Sciatic nerve (tissue), 2 donors: ENCODE measurements at regions not wholly inside any gene's neighbourhood (a gene's known extent, or its start where the extent isn't known, plus 50 kb on each side); places are given as distances from the start of the nearest gene placed in this dataset.

Experiments used
- ATAC-seq: fragments of 200-7000 bp; cut with Tn5 transposase; one replicate; pipeline ENCODE4 v1.9.1; 2020; ENCODE audit warnings: mild to moderate bottlenecking, moderate library complexity
- DNase-seq: peaks from one replicate; pipeline ENCODE4 v3.0.0-alpha.2; 2020; ENCODE audit warnings: low spot score
- intact Hi-C: fragments of 100-400 bp; cut with DNase I; formaldehyde crosslinking; loops from one replicate; pipeline ENCODE4 v1.14.2; 2022
- donor health status: DM: no; HTN: no; CAD: no.
- donor health status: DM: no; HTN: no; CAD: no.

DNA sequence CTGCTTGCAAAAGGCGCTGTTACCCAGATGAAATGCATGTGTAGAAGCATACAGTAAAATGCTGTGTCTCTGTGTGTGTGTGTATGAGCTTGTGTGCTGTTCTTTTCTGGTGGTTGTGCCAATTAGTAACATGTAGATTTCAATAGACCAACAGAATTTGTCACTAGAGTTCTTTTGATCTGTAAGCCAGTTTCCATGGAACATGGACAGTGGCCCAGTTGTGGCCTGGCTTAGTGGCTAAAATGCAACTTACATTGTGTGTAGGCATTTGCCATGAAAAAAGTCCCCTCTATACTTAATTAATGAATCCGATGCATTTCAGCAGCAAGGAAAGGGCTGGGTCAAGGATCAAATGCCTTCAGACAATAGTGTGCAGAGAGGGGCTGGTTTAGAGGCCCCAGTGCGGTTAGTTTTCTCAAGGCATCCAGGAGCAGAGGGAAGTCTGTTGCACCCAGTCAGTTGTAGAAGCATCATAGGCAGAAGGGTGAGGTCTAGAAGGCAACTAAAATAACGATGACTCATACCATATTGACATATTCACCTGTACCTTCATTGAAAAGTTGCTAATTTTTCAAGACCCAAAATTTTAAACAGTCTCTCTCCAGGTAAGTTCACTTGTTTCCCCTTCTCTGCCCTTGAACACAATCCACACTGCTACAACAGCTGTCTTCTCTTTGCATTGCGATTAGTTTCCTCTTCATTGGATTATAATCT lies 366.9 kb upstream of the SPRED2 start:
- no peak for ATAC-seq

GRCh38 chr2:65798641-65799040 lies 366.2 kb upstream of the SPRED2 start:
- ATAC-seq: no peak
- intact Hi-C loops: no loop called here
- no peak for DNase-seq

More for the DNA sequence above, 366.9 kb upstream of the SPRED2 start:
- DNase-seq: no peak
- intact Hi-C loops: no loop called here

- intact Hi-C loops: no loop called here
- ATAC-seq: no peak
- DNase-seq: no peak
Measured at GRCh38 chr2:65794994-65795393, 362.6 kb upstream of the SPRED2 start.

GRCh38 chr2:65791404-65791975 lies 359.1 kb upstream of the SPRED2 start:
- DNase-seq (no peak), ATAC-seq (no peak)
- intact Hi-C loops: no loop called here

GRCh38 chr2:65790676-65790935 lies 358.2 kb upstream of the SPRED2 start:
- no peak for ATAC-seq
- intact Hi-C loops: no loop called here
- DNase-seq: no peak

- intact Hi-C loops: no loop called here
- ATAC-seq: no peak
- DNase-seq: no peak
Measured at GRCh38 chr2:65789923-65790675, 357.7 kb upstream of the SPRED2 start.

GRCh38 chr2:65788556-65788955 lies 356.2 kb upstream of the SPRED2 start:
- intact Hi-C loops: no loop called here
- ATAC-seq: no peak
- no peak for DNase-seq

DNA sequence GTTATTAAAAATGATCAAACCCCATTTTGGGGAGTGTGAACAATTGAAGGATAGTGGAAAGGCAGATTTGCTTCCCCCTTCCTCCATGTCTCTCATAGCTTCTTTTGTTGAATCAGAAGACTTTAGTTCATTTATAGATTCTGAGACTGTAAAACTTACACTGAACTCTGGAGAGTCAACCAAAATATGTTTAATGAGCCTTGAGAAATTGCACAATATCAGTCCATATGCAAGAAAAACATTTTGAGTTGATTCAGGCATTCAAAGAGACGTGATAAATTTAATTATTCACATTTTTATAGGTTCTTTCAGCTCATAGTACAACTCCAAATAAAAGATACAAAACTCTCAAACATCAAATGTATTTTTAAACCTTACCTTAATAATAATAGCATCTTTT lies 354.4 kb upstream of the SPRED2 start:
- intact Hi-C loops: no loop called here
- ATAC-seq: no peak
- DNase-seq: no peak

DNA sequence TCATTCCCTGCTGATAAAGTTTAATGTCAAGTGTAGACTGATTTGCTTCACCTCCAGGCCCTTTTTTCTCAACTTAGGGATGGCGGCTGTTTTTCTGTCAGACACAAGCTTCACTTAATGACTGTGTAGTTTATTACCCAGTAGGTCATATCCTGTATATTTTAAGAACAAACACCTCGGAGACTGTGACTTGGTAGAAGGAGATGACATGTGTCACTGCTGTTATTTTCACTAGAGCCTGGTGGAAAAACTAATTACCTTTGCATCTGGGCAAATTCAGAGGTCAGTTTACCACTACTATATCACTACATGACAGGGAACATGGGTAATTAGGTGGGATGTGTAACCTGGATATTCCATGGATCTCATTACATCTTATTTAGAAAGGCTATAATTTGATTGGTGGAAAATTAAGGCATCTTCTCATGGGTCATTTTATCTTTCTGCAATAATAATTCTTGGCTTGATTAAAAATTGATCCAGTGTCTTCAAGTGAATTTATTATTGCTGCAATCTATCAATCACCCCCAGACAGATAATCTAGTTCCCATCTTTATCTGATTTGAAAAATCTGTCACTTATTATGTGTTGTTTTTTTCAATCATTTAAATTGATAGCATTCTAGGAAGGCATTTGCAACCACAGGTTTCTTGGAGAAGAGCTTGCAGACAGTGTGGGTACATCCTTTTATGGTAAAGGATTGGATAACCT lies 353.8 kb upstream of the SPRED2 start:
- ATAC-seq: no peak
- intact Hi-C loops: no loop called here

GRCh38 chr2:65782996-65783650 lies 350.7 kb upstream of the SPRED2 start:
- ATAC-seq: no peak
- DNase-seq: no peak
- intact Hi-C loops: no loop called here

More for the DNA sequence above, 353.8 kb upstream of the SPRED2 start:
- no peak for DNase-seq

DNA sequence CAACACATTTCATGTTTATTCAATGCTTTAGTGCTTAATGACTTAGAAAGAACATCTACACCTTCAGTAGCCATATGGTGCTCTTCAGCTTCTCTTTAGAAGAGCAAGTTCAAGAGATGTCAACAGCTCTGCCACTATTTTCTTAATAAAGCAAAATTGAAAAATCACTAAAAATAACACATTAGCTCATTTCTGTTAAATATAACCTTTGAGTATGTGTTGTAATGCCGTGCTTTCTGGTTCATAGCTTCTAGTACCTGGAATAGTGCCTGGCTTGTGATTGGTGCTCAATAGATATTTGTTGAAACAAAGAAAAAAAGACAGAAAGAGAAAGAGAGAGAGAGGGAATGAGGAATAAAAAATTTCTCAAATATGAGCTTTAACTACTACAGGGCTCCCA lies 349.8 kb upstream of the SPRED2 start:
- DNase-seq: no peak
- ATAC-seq: no peak
- intact Hi-C loops: no loop called here

- DNase-seq: no peak
- ATAC-seq: no peak
- intact Hi-C loops: no loop called here
Measured at GRCh38 chr2:65781756-65782155, 349.4 kb upstream of the SPRED2 start.

GRCh38 chr2:65779021-65779420 lies 346.6 kb upstream of the SPRED2 start:
- DNase-seq (no peak), ATAC-seq (no peak)
- intact Hi-C loops: no loop called here

DNA sequence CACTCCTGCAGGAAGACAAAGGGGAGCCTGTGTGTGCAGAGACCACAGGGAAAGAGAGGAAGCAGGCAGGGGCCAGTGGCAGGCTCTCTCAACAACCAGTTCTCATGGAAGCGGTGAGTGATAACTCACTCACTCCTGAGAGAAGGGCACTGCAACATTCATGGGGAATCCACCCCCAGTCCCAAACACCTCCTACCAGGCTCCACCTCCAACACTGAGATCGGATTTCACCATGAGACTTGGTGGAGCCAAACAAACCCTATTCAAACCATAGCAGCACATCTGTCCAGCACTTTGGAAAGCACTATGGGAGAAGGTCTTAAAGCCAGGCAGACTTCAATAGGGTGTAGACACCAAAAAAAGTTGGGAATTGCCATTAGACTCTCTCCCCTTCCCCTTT lies 345.7 kb upstream of the SPRED2 start:
- intact Hi-C loops: no loop called here
- ATAC-seq: no peak

DNA sequence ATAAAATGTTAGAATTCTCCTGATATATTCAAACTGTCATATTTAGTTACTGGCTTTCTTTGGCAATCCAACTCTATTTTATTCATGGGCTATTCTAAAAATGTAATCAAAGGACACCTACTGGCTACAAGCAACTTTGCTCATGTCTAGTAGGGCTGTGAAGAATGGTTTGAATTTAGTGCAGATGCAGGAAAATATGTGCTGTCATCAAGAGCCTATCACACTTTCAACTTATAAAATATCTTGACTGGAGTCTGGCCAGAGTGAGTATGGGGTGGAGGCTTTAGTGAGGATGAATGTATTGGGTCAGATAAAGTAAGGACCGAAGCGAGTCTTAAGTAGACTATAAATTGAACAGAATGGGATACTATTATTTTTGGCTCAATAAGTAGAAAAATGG lies 343.4 kb upstream of the SPRED2 start:
- DNase-seq: no peak
- intact Hi-C loops: no loop called here
- ATAC-seq: no peak

More for the DNA sequence above, 345.7 kb upstream of the SPRED2 start:
- DNase-seq: no peak

- DNase-seq (no peak), ATAC-seq (no peak)
- intact Hi-C loops: no loop called here
Measured at GRCh38 chr2:65767946-65768345, 335.5 kb upstream of the SPRED2 start.

GRCh38 chr2:65766768-65767267 lies 334.4 kb upstream of the SPRED2 start:
- intact Hi-C loops: no loop called here
- no peak for DNase-seq
- no peak for ATAC-seq

DNA sequence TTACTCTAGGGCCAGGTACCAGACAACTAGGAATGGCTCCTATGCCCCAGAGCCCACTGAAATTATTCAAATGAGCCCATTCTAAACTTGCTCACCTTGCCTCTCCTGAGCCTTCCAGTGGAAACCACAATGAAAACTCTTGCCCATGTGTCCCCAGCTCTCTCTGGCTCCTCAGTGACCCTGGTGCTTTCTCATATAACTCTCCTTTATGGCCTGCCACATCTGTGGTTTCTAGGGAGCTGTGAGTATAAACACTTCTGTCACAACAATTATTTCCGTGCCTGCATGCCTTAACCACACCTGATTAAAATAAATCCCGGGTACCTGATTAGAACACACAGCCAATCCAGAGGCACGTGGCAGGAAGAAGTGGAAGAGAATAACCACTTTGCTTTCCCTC lies 333.0 kb upstream of the SPRED2 start:
- intact Hi-C loops: no loop called here
- ATAC-seq (no peak), DNase-seq (no peak)

- DNase-seq (no peak), ATAC-seq (no peak)
- intact Hi-C loops: no loop called here
Measured at GRCh38 chr2:65762068-65762467, 329.7 kb upstream of the SPRED2 start.
